ENCODE measurements at regions not wholly inside any gene's neighbourhood (a gene's known extent, or its start where the extent isn't known, plus 50 kb on each side); places are given as distances from the start of the nearest gene placed in this dataset.

DNA sequence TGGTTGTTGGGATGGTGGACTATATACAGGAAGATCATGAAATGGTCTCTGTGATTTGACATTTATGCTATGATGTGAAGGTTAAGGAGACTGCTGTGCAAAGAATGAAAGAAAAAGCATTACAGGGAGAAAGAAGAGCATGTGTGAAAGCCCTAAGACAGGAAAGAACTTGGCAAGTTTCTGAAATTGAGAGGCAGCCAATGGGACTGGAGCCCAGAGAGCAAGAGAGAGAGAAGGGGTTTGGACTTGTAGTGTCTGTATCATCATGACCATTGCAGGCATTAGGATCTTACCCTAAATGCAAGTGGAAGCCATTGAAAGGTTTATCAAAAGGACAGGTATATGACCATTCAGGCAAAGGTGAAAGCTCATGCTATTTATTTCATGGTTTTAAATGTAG, 147.1 kb downstream of the NAA11 start:
- CTCF ChIA-PET, result no interaction called here
- no peaks in the 10 kb centered on the region for H3K27me3 Mint-ChIP-seq (ENCODE audit: unreplicated experiment)
- DNase-seq, result no peak
- H3K4me1 Mint-ChIP-seq (ENCODE audit: low read depth, unreplicated experiment), result no peaks in the 10 kb centered on the region
- no peak overlapping the region for H3K27ac Mint-ChIP-seq (ENCODE audit: unreplicated experiment)
- H3K9me3 Mint-ChIP-seq (ENCODE audit: low read depth, unreplicated experiment), result no peaks in the 10 kb centered on the region
- TF ChIP-seq, protein P1, sequence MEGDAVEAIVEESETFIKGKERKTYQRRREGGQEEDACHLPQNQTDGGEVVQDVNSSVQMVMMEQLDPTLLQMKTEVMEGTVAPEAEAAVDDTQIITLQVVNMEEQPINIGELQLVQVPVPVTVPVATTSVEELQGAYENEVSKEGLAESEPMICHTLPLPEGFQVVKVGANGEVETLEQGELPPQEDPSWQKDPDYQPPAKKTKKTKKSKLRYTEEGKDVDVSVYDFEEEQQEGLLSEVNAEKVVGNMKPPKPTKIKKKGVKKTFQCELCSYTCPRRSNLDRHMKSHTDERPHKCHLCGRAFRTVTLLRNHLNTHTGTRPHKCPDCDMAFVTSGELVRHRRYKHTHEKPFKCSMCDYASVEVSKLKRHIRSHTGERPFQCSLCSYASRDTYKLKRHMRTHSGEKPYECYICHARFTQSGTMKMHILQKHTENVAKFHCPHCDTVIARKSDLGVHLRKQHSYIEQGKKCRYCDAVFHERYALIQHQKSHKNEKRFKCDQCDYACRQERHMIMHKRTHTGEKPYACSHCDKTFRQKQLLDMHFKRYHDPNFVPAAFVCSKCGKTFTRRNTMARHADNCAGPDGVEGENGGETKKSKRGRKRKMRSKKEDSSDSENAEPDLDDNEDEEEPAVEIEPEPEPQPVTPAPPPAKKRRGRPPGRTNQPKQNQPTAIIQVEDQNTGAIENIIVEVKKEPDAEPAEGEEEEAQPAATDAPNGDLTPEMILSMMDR (IDR thresholded peaks at IDR 0.05; ENCODE audit: unreplicated experiment), result no peak
- intact Hi-C loops (cut with micrococcal nuclease; ENCODE audit: unreplicated experiment), result no loop called here
- H3K4me3 Mint-ChIP-seq (ENCODE audit: low read depth, unreplicated experiment), result no peak overlapping the region
- H3K36me3 Mint-ChIP-seq (ENCODE audit: insufficient read depth, unreplicated experiment), result no peaks in the 10 kb centered on the region
- no TSS peak for BruUV-seq (replicated peaks)

DNA sequence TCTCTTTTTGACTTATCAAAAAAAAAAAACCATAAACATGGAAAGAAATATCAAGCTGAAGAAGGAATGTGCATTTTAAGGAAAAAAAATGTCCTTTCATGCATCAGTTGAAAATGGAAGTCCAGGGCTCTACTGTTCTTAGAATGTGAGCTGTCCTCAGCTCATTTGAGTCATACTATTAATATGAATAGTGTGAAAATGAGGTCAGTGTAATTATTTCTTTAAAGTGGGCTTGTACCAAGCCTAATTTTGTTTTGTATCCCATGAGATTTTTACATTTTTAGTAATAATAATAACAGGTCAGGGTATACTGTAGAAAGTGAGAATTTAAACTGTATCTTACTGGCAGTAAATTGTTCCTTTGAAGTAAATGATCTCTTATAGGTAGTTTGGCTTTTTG, 148.5 kb downstream of the NAA11 start:
- Mint-ChIP-seq H3K36me3 (ENCODE audit: insufficient read depth, unreplicated experiment) (no peaks in the 10 kb centered on the region), H3K9me3 (ENCODE audit: low read depth, unreplicated experiment) (no peaks in the 10 kb centered on the region), H3K4me3 (ENCODE audit: low read depth, unreplicated experiment) (no peak overlapping the region), H3K27ac (ENCODE audit: unreplicated experiment) (no peak overlapping the region), H3K27me3 (ENCODE audit: unreplicated experiment) (no peaks in the 10 kb centered on the region), H3K4me1 (ENCODE audit: low read depth, unreplicated experiment) (no peaks in the 10 kb centered on the region)
- no peak for DNase-seq
- TF ChIP-seq, protein P1 (IDR thresholded peaks at IDR 0.05; ENCODE audit: unreplicated experiment), result no peak
- no TSS peak for BruUV-seq (replicated peaks)
- CTCF ChIA-PET, result no interaction called here
- intact Hi-C loops (cut with micrococcal nuclease; ENCODE audit: unreplicated experiment), result no loop called here

DNA sequence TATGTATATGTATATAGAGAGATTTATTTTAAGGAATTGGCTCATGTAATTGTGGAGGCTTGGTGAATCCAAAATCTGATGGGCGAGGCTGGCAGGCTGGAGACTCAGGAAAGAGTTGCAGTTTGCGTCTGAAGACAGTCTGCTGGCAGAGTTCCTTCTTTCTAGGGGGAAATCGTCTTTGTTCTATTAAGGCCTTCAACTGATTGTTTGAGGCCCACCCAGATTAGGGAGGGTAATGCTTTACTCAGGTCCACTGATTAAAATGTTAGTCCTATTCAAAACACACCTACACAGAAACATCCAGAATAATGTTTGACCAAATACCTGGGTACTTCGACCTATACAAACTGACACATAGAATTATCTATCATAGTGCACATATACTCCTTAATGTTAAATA, 149.5 kb downstream of the NAA11 start:
- Mint-ChIP-seq H3K27me3 (ENCODE audit: unreplicated experiment) (no peaks in the 10 kb centered on the region), H3K4me3 (ENCODE audit: low read depth, unreplicated experiment) (no peak overlapping the region), H3K27ac (ENCODE audit: unreplicated experiment) (no peak overlapping the region), H3K9me3 (ENCODE audit: low read depth, unreplicated experiment) (no peaks in the 10 kb centered on the region), H3K4me1 (ENCODE audit: low read depth, unreplicated experiment) (no peaks in the 10 kb centered on the region), H3K36me3 (ENCODE audit: insufficient read depth, unreplicated experiment) (no peaks in the 10 kb centered on the region)
- CTCF ChIA-PET, result no interaction called here
- TF ChIP-seq, protein P1 (IDR thresholded peaks at IDR 0.05; ENCODE audit: unreplicated experiment), result no peak
- intact Hi-C loops (cut with micrococcal nuclease; ENCODE audit: unreplicated experiment), result no loop called here
- no TSS peak for BruUV-seq (replicated peaks)
- DNase-seq, result no peak

DNA sequence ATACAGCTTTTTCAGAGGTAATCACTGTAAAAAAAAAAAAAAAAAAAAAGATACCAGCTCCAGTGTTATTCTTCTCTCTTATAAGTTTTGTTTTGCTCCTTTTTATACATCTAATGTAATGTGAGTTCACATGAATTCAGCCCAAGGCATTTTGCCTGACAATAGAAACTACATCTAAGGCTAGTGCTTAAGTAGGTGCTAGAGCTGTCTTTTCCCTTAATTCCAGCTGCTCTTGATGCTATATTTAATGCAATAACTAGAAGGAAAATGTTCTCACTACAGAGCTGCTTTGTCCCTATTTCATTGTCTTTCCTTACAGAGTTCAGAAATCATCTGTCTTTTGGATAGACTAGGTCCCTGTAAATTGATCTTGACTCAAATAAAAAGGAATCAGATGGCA, 150.1 kb downstream of the NAA11 start:
- Mint-ChIP-seq H3K4me1 (ENCODE audit: low read depth, unreplicated experiment) (no peaks in the 10 kb centered on the region), H3K27me3 (ENCODE audit: unreplicated experiment) (no peaks in the 10 kb centered on the region), H3K27ac (ENCODE audit: unreplicated experiment) (no peak overlapping the region), H3K9me3 (ENCODE audit: low read depth, unreplicated experiment) (no peaks in the 10 kb centered on the region), H3K4me3 (ENCODE audit: low read depth, unreplicated experiment) (no peak overlapping the region), H3K36me3 (ENCODE audit: insufficient read depth, unreplicated experiment) (no peaks in the 10 kb centered on the region)
- intact Hi-C loops (cut with micrococcal nuclease; ENCODE audit: unreplicated experiment), result no loop called here
- CTCF ChIA-PET, result interaction anchor here (0.7 kb wide), 1 partner anchor 718 kb away, joined by 5 read pairs; no protein-coding TSS in a partner anchor
- BruUV-seq (replicated peaks), result no TSS peak
- TF ChIP-seq, protein P1 (IDR thresholded peaks at IDR 0.05; ENCODE audit: unreplicated experiment), result no peak
- no peak for DNase-seq

Data from Calu3 (cell line).